OCI-LY7 (cell line): ENCODE measurements at regions not wholly inside any gene's neighbourhood (a gene's known extent, or its start where the extent isn't known, plus 50 kb on each side); places are given as distances from the start of the nearest gene placed in this dataset.

ENCODE experiments used
- BruUV-seq: library from RNA; stranded (reverse); fragments of 400-500 nt; replicated peaks from 2 replicates; lab custom pipeline; 2021; lab: Mats Ljungman, UMichigan
- CTCF ChIA-PET: fragments of 300-600 bp; sonication (Branson Sonifier 250); formaldehyde crosslinking; loops from one replicate; lab custom pipeline; 2022; ENCODE audit warnings: antibody characterized with exemption; ENCODE audit not compliant: unreplicated experiment; lab: Charles Lee
- POLR2A ChIA-PET: fragments of 300-600 bp; sonication (Branson Sonifier 250); formaldehyde crosslinking; loops from one replicate; lab custom pipeline; 2022; ENCODE audit warnings: antibody characterized with exemption; lab: Charles Lee
- DNase-seq: peaks from one replicate; pipeline ENCODE4 v3.0.0-alpha.2; 2015; ENCODE audit warnings: low spot score
- H2AFZ ChIP-seq: fragments of 200-600 bp; sonication (generic), shearing (Covaris generic); 2 replicates; pipeline ENCODE4 v1.6.1; 2014; ENCODE audit warnings: mild to moderate bottlenecking, antibody characterized with exemption, low read length, moderate library complexity
- H3K27ac ChIP-seq: fragments of 200-600 bp; sonication (generic); 2 replicates; pipeline ENCODE4 v1.5.1; 2014; ENCODE audit warnings: mixed run types, low read depth, mild to moderate bottlenecking, moderate library complexity, low read length, inconsistent platforms; ENCODE audit not compliant: poor library complexity, severe bottlenecking
- H3K36me3 ChIP-seq: fragments of 200-600 bp; sonication (generic); 2 replicates; pipeline ENCODE4 v1.6.1; 2014; ENCODE audit warnings: mild to moderate bottlenecking, antibody characterized with exemption, low read length, moderate library complexity, mixed read lengths; ENCODE audit not compliant: insufficient read depth
- H3K4me1 ChIP-seq: fragments of 200-600 bp; sonication (generic); 2 replicates; pipeline ENCODE4 v1.5.1; 2014; ENCODE audit warnings: mild to moderate bottlenecking, low read length; ENCODE audit not compliant: insufficient read depth, poor library complexity, severe bottlenecking
- H3K4me2 ChIP-seq: fragments of 200-600 bp; sonication (generic); 2 replicates; pipeline ENCODE4 v1.6.1; 2014; ENCODE audit warnings: mild to moderate bottlenecking, low read length
- H3K4me3 ChIP-seq: fragments of 200-600 bp; sonication (generic); 2 replicates; pipeline ENCODE4 v1.5.1; 2014; ENCODE audit warnings: mild to moderate bottlenecking, low read depth, low read length; ENCODE audit not compliant: poor library complexity, severe bottlenecking
- H3K79me2 ChIP-seq: fragments of 200-600 bp; sonication (generic); 2 replicates; pipeline ENCODE4 v1.6.1; 2016; ENCODE audit warnings: low read depth, mild to moderate bottlenecking, low read length, moderate library complexity, mixed read lengths; ENCODE audit not compliant: insufficient read depth
- H3K9me2 ChIP-seq: fragments of 200-600 bp; sonication (generic); 2 replicates; pipeline ENCODE4 v1.6.1; 2016; ENCODE audit warnings: mild to moderate bottlenecking, low read length, mixed read lengths; ENCODE audit not compliant: insufficient read depth
- H3K9me3 ChIP-seq: fragments of 200-600 bp; sonication (generic); 2 replicates; pipeline ENCODE4 v1.6.1; 2014; ENCODE audit warnings: mild to moderate bottlenecking, mixed run types, low read length, mixed read lengths
- H4K20me1 ChIP-seq: fragments of 200-600 bp; sonication (generic); 2 replicates; pipeline ENCODE4 v1.6.1; 2014; ENCODE audit warnings: mild to moderate bottlenecking, antibody characterized with exemption, low read length, moderate library complexity, mixed read lengths; ENCODE audit not compliant: insufficient read depth
- CTCF ChIP-seq: fragments of 200-600 bp; sonication (generic); conservative IDR thresholded peaks from 2 replicates; pipeline ENCODE4 v1.5.1; 2014; ENCODE audit warnings: mild to moderate bottlenecking, antibody characterized with exemption, low read length, moderate library complexity, mixed read lengths
- EZH2phosphoT487 ChIP-seq: fragments of 200-600 bp; sonication (generic); IDR thresholded peaks from 2 replicates; pipeline ENCODE4 v1.6.1; 2018; ENCODE audit warnings: low read depth, borderline replicate concordance, mild to moderate bottlenecking, mixed run types, antibody characterized with exemption, low read length, moderate library complexity, mixed read lengths
- intact Hi-C: fragments of 100-400 bp; cut with micrococcal nuclease; formaldehyde crosslinking; loops from one replicate; pipeline ENCODE4 v1.10.0; 2022; ENCODE audit not compliant: unreplicated experiment

- TF ChIP-seq CTCF: no peak
- TF ChIP-seq EZH2phosphoT487: no peak
- CTCF ChIA-PET: no interaction called here
- Histone ChIP-seq H4K20me1 (peaks cover 2% of the 10 kb centered on the region; the same call in 1 of the 2 replicates), H3K79me2 (peaks cover 22% of the 10 kb centered on the region), H3K4me2 (peak overlapping the region; percentile 69), H2AFZ (no peak overlapping the region), H3K36me3 (peaks cover 84% of the 10 kb centered on the region), H3K27ac (peak overlapping the region; percentile 96), H3K9me2 (no peaks in the 10 kb centered on the region), H3K4me1 (peaks cover 48% of the 10 kb centered on the region), H3K4me3 (peak overlapping the region; percentile 85), H3K9me3 (no peaks in the 10 kb centered on the region)
- DNase-seq: peak; percentile 66
- POLR2A ChIA-PET: interaction anchor here (1.2 to 2.8 kb wide), 2 partner anchors 39 to 331 kb away, joined by 3 to 22 read pairs; no protein-coding TSS in a partner anchor
- BruUV-seq: TSS peak; percentile 87
- intact Hi-C loops: no loop called here
Measured at GRCh38 chr14:105855246-105855892, 329.0 kb downstream of the TMEM121 start.

- H3K4me3 ChIP-seq: peak overlapping the region; percentile 85
- BruUV-seq: no TSS peak
- no peak overlapping the region for H2AFZ ChIP-seq
- intact Hi-C loops: no loop called here
- H3K36me3 ChIP-seq: peaks cover 90% of the 10 kb centered on the region
- H3K9me2 ChIP-seq: no peaks in the 10 kb centered on the region
- peak overlapping the region; percentile 69 for H3K4me2 ChIP-seq
- TF ChIP-seq EZH2phosphoT487 (no peak), CTCF (no peak)
- peaks cover 48% of the 10 kb centered on the region for H3K4me1 ChIP-seq
- CTCF ChIA-PET: no interaction called here
- peak; percentile 66 for DNase-seq
- peak overlapping the region; percentile 96 for H3K27ac ChIP-seq
- H3K79me2 ChIP-seq: peaks cover 29% of the 10 kb centered on the region
- peaks cover 8% of the 10 kb centered on the region; the same call in 1 of the 2 replicates for H4K20me1 ChIP-seq
- no peaks in the 10 kb centered on the region for H3K9me3 ChIP-seq
- POLR2A ChIA-PET: interaction anchor here (0.7 to 2.8 kb wide), 7 partner anchors 26 to 333 kb away, joined by 3 to 22 read pairs (median 4); no protein-coding TSS in a partner anchor
Measured at GRCh38 chr14:105855893-105856675, 329.7 kb downstream of the TMEM121 start.
